ENCODE measurements at regions not wholly inside any gene's neighbourhood (a gene's known extent, or its start where the extent isn't known, plus 50 kb on each side); places are given as distances from the start of the nearest gene placed in this dataset.
A peak's percentile ranks its signal among the peaks of the same experiment; 100 is the strongest.
"Not testable (repeated sequence)": the region's sequence is repeated elsewhere in the genome, so short reads cannot be mapped to it uniquely, and the experiment has no call there.

- no peak for ATAC-seq
These were observed 52.5 kb upstream of the WDFY3 start for GRCh38 chr4:85018983-85019382.

- ATAC-seq, result no peak
These were observed 52.9 kb upstream of the WDFY3 start for GRCh38 chr4:85019411-85019810.

GRCh38 chr4:85024671-85025070 is 58.2 kb upstream of the WDFY3 start:
- no peak for ATAC-seq

DNA sequence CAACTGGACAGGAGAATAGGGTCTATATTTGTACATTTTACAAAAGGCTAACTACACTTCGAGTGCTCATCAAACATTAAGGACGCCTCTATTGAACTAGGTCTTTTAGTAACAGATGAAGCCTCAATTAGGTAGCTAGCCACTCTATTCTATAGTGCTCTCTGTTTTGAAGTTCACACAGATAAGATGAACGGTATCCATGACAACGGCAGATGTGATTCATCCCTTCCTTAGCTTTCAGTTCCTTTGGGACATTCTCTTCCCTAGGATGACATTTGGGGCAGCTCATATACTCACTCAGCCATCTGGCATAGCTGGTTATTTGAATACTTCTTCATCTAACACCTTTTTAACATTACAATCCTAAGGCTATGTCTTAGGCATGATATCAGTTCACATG is 62.4 kb upstream of the WDFY3 start:
- no peak for ATAC-seq

DNA sequence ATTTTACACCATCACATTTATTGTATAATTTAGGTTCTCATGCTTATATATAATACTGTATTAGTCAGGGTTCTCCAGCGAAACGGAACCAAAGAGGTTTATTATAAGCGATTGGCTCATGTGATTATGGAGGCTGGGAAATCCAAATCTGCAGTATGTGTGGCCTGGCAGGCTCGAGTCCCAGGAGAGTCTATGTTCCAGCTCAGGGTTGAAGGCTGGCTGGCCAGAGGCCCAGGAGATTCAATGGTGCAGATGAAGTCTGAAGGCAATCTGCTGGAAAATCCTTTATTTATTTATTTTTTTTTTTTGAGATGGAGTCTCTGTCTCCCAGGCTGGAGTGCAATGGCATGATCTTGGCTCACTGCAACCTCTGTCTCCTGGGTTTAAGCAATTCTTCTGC is 63.0 kb upstream of the WDFY3 start:
- ATAC-seq, result no peak

DNA sequence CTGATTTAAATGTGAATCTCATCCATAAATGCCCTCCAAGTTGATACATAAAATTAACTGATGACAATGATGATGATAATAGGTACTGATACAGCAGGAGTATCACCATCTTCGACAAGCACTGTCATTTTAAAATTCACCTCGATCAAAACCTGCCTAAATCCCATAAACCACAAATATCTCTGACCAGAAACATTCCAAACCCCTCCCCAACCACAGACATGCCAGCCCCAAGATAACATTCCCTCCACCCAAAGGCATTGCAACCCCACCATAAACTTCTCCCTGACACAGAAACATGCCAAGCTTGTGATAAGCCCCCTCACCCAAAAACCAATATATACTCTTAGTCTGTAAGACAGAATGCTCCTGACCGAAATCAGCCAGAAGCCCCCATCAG is 63.7 kb upstream of the WDFY3 start:
- ATAC-seq, result no peak

DNA sequence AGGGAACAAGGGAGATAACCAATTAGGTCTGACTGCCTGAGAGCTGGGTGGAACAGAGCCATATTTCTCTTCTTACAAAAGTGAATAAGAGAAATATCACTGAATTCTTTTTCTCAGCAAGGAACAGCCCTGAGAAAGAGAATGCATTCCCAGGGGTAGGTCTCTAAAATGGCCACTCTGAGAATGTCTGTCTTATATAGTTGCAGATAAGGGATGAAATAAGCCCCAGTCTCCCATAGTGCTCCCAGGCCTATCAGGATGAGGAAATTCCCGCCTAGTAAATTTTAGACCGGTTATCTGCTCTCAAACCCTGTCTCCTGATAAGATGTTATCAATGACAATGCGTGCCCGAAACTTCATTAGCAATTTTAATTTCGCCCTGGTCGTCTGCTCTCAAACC is 67.3 kb upstream of the WDFY3 start:
- not testable (repeated sequence) for ATAC-seq

- ATAC-seq, result peak; percentile 41
These were observed 73.0 kb upstream of the WDFY3 start for GRCh38 chr4:85039526-85039925.

DNA sequence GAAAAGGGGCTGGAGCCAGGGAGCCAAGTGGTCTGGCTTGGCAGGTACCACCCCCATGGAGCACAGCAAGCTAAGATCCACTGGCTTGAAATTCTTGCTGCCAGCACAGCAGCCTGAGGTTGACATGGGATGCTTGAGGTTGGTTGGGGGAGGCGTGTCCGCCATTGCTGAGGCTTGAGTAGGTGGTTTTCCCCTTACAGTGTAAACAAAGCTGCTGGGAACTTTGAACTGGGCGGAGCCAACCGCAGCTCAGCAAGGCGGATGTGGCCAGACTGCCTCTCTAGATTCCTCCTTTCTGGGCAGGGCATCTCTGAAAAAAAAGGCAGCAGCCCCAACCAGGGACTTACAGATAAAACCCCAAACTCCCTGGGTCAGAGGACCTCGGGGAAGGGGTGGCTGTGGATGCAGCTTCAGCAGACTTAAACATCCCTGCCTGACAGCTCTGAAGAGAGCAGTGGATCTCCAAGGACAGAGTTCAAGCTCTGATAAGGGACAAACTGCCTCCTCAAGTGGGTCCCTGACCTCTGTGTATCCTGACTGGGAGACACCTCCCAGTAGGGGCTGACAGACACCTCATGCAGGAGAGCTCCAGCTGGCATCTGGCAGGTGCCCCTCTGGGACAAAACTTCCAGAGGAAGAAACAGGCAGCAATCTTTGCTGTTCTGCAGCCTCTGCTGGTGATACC is 77.5 kb upstream of the WDFY3 start:
- not testable (repeated sequence) for ATAC-seq

GRCh38 chr4:85050736-85051135 is 84.2 kb upstream of the WDFY3 start:
- no peak for ATAC-seq

DNA sequence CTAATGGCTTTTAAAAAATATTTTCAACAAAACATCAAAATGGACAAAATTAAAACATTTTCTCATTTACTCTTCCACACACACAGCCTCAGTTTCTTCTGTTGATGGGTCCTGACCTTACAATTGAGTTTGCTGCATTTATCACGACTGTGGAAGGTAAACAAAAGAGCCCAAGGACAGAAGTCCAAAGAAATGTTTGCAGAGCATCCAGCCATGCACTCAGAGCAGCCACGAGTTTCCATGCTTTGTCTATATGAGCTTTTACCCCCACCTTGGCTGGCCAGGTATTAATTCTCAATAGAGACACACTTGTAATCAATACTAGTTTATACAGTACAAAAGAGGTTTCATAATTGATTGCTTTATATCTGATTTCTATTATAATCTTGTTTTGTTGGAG is 85.0 kb upstream of the WDFY3 start:
- ATAC-seq, result no peak

DNA sequence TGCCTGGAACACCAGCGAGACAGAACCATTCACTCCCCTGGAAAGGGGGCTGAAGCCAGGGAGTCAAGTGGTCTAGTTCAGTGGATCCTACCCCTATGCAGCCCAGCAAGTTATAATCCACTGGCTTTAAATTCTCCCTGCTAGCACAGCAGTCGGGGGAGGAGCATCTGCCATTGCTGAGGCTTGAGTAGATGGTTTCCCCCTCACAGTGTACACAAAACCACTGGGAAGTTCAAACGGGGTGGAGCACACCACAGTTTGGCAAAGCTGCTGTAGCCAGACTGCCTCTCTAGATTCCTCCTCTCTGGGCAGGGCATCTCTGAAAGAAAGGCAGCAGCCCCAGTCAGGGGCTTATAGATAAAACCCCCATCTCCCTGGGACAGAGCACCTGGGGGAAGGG is 88.4 kb upstream of the WDFY3 start:
- not testable (repeated sequence) for ATAC-seq

GRCh38 chr4:85058551-85058950 is 92.1 kb upstream of the WDFY3 start:
- no peak for ATAC-seq

DNA sequence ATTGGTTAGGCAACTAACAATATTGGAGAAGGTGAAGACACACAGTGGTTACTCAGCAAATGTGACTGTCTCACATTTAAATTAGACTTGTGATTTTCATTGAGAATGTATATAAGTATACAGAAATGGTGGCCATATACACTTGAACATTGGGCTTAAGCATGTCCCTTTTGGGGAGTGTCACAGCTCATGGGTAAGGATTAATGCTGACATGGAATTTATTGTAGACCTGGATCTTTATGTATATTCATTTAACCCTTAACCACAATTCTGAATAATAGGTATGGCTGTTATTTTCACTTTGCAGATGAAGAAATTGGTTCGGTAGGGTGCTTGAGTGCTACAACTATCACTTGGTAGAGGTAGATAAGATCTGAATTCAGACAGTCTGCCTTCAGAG is 95.5 kb upstream of the WDFY3 start:
- no peak for ATAC-seq

DNA sequence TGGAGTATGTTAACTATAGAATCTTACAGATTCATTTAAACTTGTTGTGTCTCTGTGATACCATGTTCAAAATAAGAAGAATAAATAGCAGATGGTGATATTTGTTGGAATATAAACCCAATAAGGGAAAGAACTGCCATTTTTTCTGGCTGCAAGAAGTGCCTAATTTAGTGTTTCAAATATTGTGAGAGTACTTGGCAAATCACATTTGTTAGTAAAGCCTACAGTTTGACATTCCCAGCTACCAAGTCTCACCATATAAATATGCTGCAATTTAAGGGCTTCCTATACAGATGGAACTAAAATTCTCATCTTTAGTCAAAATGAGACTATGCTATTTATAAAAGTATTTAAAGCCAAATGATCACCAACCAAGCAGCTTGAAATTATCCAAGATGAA is 96.0 kb upstream of the WDFY3 start:
- ATAC-seq, result no peak

DNA sequence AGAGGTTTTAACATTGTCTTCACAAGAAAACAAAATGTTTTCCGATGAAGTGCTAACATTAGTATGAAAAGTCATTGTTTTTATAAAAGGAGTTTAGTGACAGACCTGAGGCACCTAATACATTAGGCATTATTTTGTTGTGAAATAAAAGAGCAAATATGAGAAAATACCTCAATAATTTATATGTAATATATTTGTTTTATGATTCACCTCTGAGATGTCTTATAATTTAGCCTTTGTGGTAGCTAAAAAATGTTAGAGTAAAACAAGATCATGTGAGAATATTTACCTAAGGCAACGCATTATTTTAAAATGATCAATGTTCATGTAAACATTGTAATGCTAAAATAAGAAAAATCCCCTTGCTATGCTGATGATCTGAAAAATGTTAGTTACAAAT is 100.9 kb upstream of the WDFY3 start:
- ATAC-seq, result no peak

GRCh38 chr4:85078016-85078415 is 111.5 kb upstream of the WDFY3 start:
- no peak for ATAC-seq

GRCh38 chr4:85081196-85081595 is 114.7 kb upstream of the WDFY3 start:
- no peak for ATAC-seq

- peak; percentile 36 for ATAC-seq
These were observed 118.0 kb upstream of the WDFY3 start for GRCh38 chr4:85084371-85085094.

GRCh38 chr4:85086721-85087120 is 120.2 kb upstream of the WDFY3 start:
- no peak for ATAC-seq

DNA sequence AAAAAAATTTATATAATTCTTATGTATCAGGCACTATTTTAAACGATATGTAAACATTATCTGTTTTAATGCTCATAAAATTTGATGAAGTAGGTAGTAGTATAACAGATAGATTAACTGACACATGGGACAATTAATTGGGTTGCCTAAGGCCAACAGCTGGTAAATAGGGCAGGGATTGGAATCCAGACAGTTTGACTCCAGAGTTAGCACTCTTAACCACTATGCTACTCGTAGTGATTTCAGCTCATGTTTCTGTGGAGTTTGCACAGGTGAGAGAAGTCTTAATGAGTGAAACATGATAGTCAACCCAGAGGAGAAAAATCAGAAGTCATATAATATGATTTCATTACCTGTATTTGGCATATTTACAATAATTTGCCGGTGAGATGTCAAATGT is 126.0 kb upstream of the WDFY3 start:
- ATAC-seq, result no peak

DNA sequence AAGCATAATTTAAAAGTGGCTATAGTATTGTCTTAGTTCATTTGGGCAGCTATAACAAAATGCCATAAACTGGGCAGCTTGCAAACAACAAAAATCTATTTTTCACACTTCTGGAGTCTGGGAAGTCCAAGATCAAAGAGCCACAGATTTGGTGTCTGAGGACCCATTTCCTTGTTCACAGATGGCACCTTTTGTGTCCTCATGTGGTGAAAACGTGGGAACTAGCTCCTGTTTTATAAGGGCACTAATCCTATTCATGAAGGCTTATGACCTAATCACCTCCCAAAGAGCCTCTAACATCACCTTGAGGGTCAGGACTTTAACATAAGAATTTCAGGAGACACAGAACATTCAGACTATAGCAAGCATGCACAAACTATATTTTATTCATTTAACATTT is 126.5 kb upstream of the WDFY3 start:
- no peak for ATAC-seq

DNA sequence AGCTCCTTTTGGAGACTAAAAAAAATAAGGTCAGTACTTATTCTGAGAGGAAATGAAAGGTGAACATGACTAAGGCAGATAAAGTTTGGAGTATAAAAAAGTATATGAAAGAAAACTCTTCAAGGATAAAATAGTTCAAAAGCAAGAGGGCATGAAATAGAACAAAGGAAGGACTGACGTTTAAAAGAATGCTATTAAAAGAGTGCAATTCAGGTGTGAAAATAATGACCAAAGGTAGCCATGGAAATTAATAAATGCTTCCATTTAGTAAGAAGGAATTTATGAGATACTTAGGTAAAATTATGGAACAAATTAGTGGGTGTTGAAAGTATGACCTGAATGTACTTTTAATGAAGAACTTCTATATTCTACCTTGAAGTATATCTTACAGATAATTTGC is 128.2 kb upstream of the WDFY3 start:
- ATAC-seq, result no peak

DNA sequence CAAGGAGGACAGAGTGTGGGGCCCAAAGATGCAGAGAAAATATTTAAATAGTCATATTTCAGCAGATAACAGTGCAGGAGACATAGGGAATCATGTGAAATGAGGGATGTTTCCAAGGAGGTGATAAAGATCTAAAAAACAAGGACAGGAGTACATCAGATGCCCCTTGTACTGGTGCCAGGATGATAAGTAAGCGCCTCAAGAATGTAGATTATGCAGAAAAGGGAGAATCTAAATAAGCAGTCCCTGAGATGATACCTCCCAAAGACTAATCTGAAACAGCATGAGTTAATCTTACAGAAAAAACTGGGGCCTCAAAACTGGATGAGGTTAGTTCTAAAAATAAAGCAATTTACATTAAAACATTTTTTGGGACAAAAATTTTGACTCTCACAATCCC is 136.1 kb upstream of the WDFY3 start:
- no peak for ATAC-seq

DNA sequence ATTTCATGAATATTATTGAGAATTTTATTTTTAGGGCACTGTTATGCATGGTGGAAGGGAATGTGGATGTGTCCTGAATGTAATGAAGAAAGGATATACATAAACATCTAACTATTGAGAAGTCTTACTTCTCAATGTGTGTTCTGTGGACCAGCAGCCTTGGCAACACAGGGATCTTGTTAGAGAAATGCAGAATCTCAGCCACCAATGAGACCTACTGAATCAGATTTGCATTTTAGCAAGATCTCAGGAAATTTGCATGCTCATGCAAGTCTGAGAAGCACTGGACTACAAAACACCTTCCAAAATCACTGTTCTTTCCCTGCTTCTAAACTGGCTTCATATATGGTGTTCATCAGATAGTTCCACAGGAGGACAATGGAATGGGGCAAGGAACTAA is 139.7 kb upstream of the WDFY3 start:
- ATAC-seq, result no peak

Data from esophagus mucosa (tissue), 1 donor.